ENCODE measurements at regions not wholly inside any gene's neighbourhood (a gene's known extent, or its start where the extent isn't known, plus 50 kb on each side); places are given as distances from the start of the nearest gene placed in this dataset.

DNA sequence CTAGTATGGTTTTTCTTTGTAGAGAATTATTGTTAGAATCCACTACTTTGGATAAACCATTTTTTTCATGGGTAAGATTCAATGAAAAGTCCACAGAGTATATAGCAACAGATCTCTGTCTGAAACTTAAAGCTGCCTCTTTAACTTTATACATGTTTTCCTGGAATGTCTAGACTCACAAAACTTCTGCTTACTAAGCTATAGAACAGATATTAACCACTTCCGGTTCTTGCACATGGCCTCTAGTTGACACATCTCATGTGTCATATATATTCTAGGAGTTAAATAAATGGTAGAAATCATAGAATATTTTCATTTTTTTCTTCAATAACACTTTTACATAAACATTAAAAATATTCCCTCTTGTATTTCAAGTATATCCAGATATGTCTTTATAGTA is 1693.9 kb downstream of the SI start (continued):
- TF ChIP-seq, protein P1, sequence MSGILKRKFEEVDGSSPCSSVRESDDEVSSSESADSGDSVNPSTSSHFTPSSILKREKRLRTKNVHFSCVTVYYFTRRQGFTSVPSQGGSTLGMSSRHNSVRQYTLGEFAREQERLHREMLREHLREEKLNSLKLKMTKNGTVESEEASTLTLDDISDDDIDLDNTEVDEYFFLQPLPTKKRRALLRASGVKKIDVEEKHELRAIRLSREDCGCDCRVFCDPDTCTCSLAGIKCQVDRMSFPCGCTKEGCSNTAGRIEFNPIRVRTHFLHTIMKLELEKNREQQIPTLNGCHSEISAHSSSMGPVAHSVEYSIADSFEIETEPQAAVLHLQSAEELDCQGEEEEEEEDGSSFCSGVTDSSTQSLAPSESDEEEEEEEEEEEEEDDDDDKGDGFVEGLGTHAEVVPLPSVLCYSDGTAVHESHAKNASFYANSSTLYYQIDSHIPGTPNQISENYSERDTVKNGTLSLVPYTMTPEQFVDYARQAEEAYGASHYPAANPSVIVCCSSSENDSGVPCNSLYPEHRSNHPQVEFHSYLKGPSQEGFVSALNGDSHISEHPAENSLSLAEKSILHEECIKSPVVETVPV (CRISPR knock-in tag; IDR thresholded peaks at IDR 0.05) = no peak

DNA sequence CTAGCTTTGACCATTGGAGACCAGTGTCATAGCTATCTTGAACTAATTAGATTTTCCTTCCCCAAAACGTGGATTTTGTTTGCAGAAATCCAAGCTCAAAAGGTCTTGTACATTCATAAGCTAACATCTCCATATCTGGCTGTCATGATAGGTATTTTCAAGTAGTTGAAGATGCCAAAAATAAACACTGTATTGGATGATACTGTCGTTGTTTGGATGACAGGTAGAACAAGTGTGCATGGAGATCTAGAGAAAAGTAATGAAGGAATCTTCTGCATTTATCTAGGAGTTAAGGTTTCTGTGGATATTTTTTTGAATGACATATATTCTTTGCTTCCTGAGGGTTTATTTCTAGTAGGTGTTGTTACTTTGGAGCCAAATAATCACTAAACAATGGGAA is 1696.1 kb downstream of the SI start:
- TF ChIP-seq ISL1 (CRISPR knock-in tag; IDR thresholded peaks at IDR 0.05) (no peak), SNAI2 (CRISPR knock-in tag; IDR thresholded peaks at IDR 0.05) (no peak), BACH2 (CRISPR knock-in tag; IDR thresholded peaks at IDR 0.05; ENCODE audit: borderline replicate concordance) (no peak), ZC3H10 (CRISPR knock-in tag; IDR thresholded peaks at IDR 0.05) (no peak), RARB (CRISPR knock-in tag; IDR thresholded peaks at IDR 0.05) (no peak), ZNF8 (CRISPR knock-in tag; IDR thresholded peaks at IDR 0.05) (no peak), ESRRG (CRISPR knock-in tag; IDR thresholded peaks at IDR 0.05) (no peak), TOX (CRISPR knock-in tag; IDR thresholded peaks at IDR 0.05; ENCODE audit: borderline replicate concordance) (no peak), TCF4 (CRISPR knock-in tag; IDR thresholded peaks at IDR 0.05; ENCODE audit: borderline replicate concordance) (no peak), ZNF565 (CRISPR knock-in tag; conservative IDR thresholded peaks at IDR 0.05; ENCODE audit: low read depth) (no peak), ZNF70 (CRISPR knock-in tag; IDR thresholded peaks at IDR 0.05) (no peak), CSDC2 (CRISPR knock-in tag; IDR thresholded peaks at IDR 0.05) (no peak), ZFP30 (CRISPR knock-in tag; IDR thresholded peaks at IDR 0.05) (no peak), ARNTL (CRISPR knock-in tag; IDR thresholded peaks at IDR 0.05; ENCODE audit: borderline replicate concordance, low read depth) (no peak), OSR1 (CRISPR knock-in tag; IDR thresholded peaks at IDR 0.05) (no peak)
- TF ChIP-seq, protein P2, sequence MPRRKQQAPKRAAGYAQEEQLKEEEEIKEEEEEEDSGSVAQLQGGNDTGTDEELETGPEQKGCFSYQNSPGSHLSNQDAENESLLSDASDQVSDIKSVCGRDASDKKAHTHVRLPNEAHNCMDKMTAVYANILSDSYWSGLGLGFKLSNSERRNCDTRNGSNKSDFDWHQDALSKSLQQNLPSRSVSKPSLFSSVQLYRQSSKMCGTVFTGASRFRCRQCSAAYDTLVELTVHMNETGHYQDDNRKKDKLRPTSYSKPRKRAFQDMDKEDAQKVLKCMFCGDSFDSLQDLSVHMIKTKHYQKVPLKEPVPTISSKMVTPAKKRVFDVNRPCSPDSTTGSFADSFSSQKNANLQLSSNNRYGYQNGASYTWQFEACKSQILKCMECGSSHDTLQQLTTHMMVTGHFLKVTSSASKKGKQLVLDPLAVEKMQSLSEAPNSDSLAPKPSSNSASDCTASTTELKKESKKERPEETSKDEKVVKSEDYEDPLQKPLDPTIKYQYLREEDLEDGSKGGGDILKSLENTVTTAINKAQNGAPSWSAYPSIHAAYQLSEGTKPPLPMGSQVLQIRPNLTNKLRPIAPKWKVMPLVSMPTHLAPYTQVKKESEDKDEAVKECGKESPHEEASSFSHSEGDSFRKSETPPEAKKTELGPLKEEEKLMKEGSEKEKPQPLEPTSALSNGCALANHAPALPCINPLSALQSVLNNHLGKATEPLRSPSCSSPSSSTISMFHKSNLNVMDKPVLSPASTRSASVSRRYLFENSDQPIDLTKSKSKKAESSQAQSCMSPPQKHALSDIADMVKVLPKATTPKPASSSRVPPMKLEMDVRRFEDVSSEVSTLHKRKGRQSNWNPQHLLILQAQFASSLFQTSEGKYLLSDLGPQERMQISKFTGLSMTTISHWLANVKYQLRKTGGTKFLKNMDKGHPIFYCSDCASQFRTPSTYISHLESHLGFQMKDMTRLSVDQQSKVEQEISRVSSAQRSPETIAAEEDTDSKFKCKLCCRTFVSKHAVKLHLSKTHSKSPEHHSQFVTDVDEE (CRISPR knock-in tag; IDR thresholded peaks at IDR 0.05) = no peak
- TF ChIP-seq, protein P3, sequence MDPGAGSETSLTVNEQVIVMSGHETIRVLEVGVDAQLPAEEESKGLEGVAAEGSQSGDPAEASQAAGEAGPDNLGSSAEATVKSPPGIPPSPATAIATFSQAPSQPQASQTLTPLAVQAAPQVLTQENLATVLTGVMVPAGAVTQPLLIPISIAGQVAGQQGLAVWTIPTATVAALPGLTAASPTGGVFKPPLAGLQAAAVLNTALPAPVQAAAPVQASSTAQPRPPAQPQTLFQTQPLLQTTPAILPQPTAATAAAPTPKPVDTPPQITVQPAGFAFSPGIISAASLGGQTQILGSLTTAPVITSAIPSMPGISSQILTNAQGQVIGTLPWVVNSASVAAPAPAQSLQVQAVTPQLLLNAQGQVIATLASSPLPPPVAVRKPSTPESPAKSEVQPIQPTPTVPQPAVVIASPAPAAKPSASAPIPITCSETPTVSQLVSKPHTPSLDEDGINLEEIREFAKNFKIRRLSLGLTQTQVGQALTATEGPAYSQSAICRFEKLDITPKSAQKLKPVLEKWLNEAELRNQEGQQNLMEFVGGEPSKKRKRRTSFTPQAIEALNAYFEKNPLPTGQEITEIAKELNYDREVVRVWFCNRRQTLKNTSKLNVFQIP (CRISPR knock-in tag; IDR thresholded peaks at IDR 0.05; ENCODE audit: borderline replicate concordance, low read depth) = no peak
- TF ChIP-seq, protein P1 (CRISPR knock-in tag; IDR thresholded peaks at IDR 0.05) = no peak
- TF ChIP-seq, protein P4, sequence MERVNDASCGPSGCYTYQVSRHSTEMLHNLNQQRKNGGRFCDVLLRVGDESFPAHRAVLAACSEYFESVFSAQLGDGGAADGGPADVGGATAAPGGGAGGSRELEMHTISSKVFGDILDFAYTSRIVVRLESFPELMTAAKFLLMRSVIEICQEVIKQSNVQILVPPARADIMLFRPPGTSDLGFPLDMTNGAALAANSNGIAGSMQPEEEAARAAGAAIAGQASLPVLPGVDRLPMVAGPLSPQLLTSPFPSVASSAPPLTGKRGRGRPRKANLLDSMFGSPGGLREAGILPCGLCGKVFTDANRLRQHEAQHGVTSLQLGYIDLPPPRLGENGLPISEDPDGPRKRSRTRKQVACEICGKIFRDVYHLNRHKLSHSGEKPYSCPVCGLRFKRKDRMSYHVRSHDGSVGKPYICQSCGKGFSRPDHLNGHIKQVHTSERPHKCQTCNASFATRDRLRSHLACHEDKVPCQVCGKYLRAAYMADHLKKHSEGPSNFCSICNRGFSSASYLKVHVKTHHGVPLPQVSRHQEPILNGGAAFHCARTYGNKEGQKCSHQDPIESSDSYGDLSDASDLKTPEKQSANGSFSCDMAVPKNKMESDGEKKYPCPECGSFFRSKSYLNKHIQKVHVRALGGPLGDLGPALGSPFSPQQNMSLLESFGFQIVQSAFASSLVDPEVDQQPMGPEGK (CRISPR knock-in tag; IDR thresholded peaks at IDR 0.05; ENCODE audit: borderline replicate concordance) = no peak
- ATAC-seq = no peak

DNA sequence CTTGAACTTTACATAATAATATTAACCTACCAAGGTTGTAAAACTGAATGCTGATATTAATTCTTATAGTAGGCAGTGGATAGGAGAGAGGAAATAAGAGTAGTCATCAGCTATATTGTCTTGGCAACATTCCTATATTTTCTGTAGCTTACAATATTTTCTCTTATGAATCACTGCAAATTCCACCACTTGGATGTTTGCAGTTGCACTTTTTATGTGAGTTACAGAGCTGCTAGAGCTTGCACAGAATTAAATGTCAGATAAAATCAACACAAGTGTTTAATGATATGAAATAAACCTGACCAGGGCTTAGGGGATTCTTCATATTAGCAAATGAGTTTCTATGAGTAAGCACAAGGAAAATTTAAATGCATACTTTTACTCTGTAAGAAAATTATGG is 1710.1 kb downstream of the SI start:
- TF ChIP-seq TCF4 (CRISPR knock-in tag; IDR thresholded peaks at IDR 0.05; ENCODE audit: borderline replicate concordance) (no peak), ISL1 (CRISPR knock-in tag; IDR thresholded peaks at IDR 0.05) (0 out of 2 replicates have a peak, but pooled peaks have one; percentile 8), CSDC2 (CRISPR knock-in tag; IDR thresholded peaks at IDR 0.05) (no peak), ARNTL (CRISPR knock-in tag; IDR thresholded peaks at IDR 0.05; ENCODE audit: borderline replicate concordance, low read depth) (no peak)
- TF ChIP-seq, protein P2 (CRISPR knock-in tag; IDR thresholded peaks at IDR 0.05) = no peak
- no peak for ATAC-seq
